ENCODE measurements at regions not wholly inside any gene's neighbourhood (a gene's known extent, or its start where the extent isn't known, plus 50 kb on each side); places are given as distances from the start of the nearest gene placed in this dataset.

GRCh38 chr14:80310938-80311750 lies 99.8 kb upstream of the DIO2 start:
- ChIA-PET CTCF (no interaction called here), POLR2A (no interaction called here)
- no peaks in the 10 kb centered on the region for H3K36me3 ChIP-seq (ENCODE audit: insufficient read depth, low read length)
- H3K27ac ChIP-seq (ENCODE audit: low read depth in 1 of 2, low read length in 2 of 2), result no peak overlapping the region
- no peak overlapping the region for H3K4me3 Mint-ChIP-seq
- no peak for TF ChIP-seq CTCF (IDR thresholded peaks at IDR 0.05)
- no peaks in the 10 kb centered on the region for H3K27me3 ChIP-seq (ENCODE audit: control insufficient read depth in 1 of 2, insufficient read depth in 2 of 2, low read length in 2 of 2)
- intact Hi-C loops (cut with DNase I, micrococcal nuclease), result no loop called here
- peaks cover 2% of the 10 kb centered on the region for H3K9me3 Mint-ChIP-seq
- H3K4me1 ChIP-seq (ENCODE audit: insufficient read depth, low read length), result no peaks in the 10 kb centered on the region
- no peaks in the 10 kb centered on the region for H3K4me1 Mint-ChIP-seq (ENCODE audit: low read depth)
- no peaks in the 10 kb centered on the region for H3K27me3 Mint-ChIP-seq
- H3K27ac Mint-ChIP-seq, result no peak overlapping the region
- DNase-seq (no peak), ATAC-seq (ENCODE audit: poor library complexity) (no peak)
- H3K9me3 ChIP-seq (ENCODE audit: control insufficient read depth in 1 of 2, insufficient read depth in 1 of 2, low read length in 2 of 2), result peaks cover 0 to 9% of the 10 kb centered on the region in 2 experiments
- no peaks in the 10 kb centered on the region for H3K36me3 Mint-ChIP-seq (ENCODE audit: low read depth)
- H3K4me3 ChIP-seq (ENCODE audit: low read length), result no peak overlapping the region

- Mint-ChIP-seq H3K4me1 (ENCODE audit: low read depth) (no peaks in the 10 kb centered on the region), H3K36me3 (ENCODE audit: low read depth) (no peaks in the 10 kb centered on the region)
Observed at GRCh38 chr14:80304125-80304766, 92.9 kb upstream of the DIO2 start.

GRCh38 chr14:80300351-80300750 lies 89.0 kb upstream of the DIO2 start:
- intact Hi-C loops (cut with DNase I, micrococcal nuclease), result no loop called here
- Histone ChIP-seq H3K36me3 (ENCODE audit: insufficient read depth, low read length) (no peaks in the 10 kb centered on the region), H3K4me1 (ENCODE audit: insufficient read depth, low read length) (no peaks in the 10 kb centered on the region), H3K9me3 (ENCODE audit: control insufficient read depth in 1 of 2, insufficient read depth in 1 of 2, low read length in 2 of 2) (peaks cover 0 to 4% of the 10 kb centered on the region in 2 experiments), H3K27ac (ENCODE audit: low read depth in 1 of 2, low read length in 2 of 2) (no peak overlapping the region), H3K27me3 (ENCODE audit: control insufficient read depth in 1 of 2, insufficient read depth in 2 of 2, low read length in 2 of 2) (no peaks in the 10 kb centered on the region), H3K4me3 (ENCODE audit: low read length) (no peak overlapping the region)
- CTCF ChIA-PET, result no interaction called here
- Mint-ChIP-seq H3K27me3 (no peaks in the 10 kb centered on the region), H3K27ac (no peak overlapping the region), H3K9me3 (peaks cover 13% of the 10 kb centered on the region), H3K4me1 (ENCODE audit: low read depth) (no peaks in the 10 kb centered on the region), H3K36me3 (ENCODE audit: low read depth) (no peaks in the 10 kb centered on the region), H3K4me3 (no peak overlapping the region)
- no peak for DNase-seq
- no peak for TF ChIP-seq CTCF (IDR thresholded peaks at IDR 0.05)
- ATAC-seq (ENCODE audit: poor library complexity), result no peak
- POLR2A ChIA-PET, result no interaction called here

More at GRCh38 chr14:80304125-80304766, 92.9 kb upstream of the DIO2 start:
- H3K27me3 Mint-ChIP-seq, result no peaks in the 10 kb centered on the region
- DNase-seq (no peak), ATAC-seq (ENCODE audit: poor library complexity) (no peak)
- no peak overlapping the region for H3K4me3 Mint-ChIP-seq
- no peaks in the 10 kb centered on the region for H3K36me3 ChIP-seq (ENCODE audit: insufficient read depth, low read length)
- TF ChIP-seq CTCF (IDR thresholded peaks at IDR 0.05), result no peak
- H3K27me3 ChIP-seq (ENCODE audit: control insufficient read depth in 1 of 2, insufficient read depth in 2 of 2, low read length in 2 of 2), result no peaks in the 10 kb centered on the region
- H3K27ac ChIP-seq (ENCODE audit: low read depth in 1 of 2, low read length in 2 of 2), result no peak overlapping the region
- intact Hi-C loops (cut with DNase I, micrococcal nuclease), result no loop called here
- CTCF ChIA-PET, result no interaction called here
- no peaks in the 10 kb centered on the region for H3K4me1 ChIP-seq (ENCODE audit: insufficient read depth, low read length)
- no peak overlapping the region for H3K27ac Mint-ChIP-seq
- POLR2A ChIA-PET, result no interaction called here
- H3K4me3 ChIP-seq (ENCODE audit: low read length), result no peak overlapping the region
- H3K9me3 ChIP-seq (ENCODE audit: control insufficient read depth in 1 of 2, insufficient read depth in 1 of 2, low read length in 2 of 2), result peaks cover 0 to 4% of the 10 kb centered on the region in 2 experiments
- H3K9me3 Mint-ChIP-seq, result peaks cover 4% of the 10 kb centered on the region

All from CD4-positive, alpha-beta T cell (primary cell).